IMR-90 (cell line): ENCODE measurements at regions not wholly inside any gene's neighbourhood (a gene's known extent, or its start where the extent isn't known, plus 50 kb on each side); places are given as distances from the start of the nearest gene placed in this dataset.

ENCODE experiments used
- ATAC-seq: fragments of 200-7000 bp; cut with Tn5 transposase; 2 replicates; pipeline ENCODE4 v1.9.1; 2020; ENCODE audit warnings: low read depth, mild to moderate bottlenecking, moderate library complexity
- BruUV-seq: library from RNA; stranded (reverse); fragments of 400-500 nt; replicated peaks from 2 replicates; lab custom pipeline; 2021; lab: Mats Ljungman, UMichigan
- CTCF ChIA-PET: fragments of 300-600 bp; formaldehyde crosslinking; extraction: SDS; loops from one replicate; lab custom pipeline; 2021; ENCODE audit warnings: antibody characterized with exemption; lab: Yijun Ruan, JAX
- POLR2A ChIA-PET: fragments of 300-600 bp; sonication (Branson Sonifier 250); formaldehyde crosslinking; loops from one replicate; lab custom pipeline; 2022; ENCODE audit warnings: antibody characterized with exemption; ENCODE audit not compliant: unreplicated experiment; lab: Charles Lee
- DNase-seq: peaks from one replicate; pipeline ENCODE4 v3.0.0; 2013
- H2AFZ ChIP-seq: replicated peaks from 2 replicates; pipeline ENCODE3; 2013; ENCODE audit warnings: low read length, mild to moderate bottlenecking; ENCODE audit not compliant: poor library complexity
- H2AK5ac ChIP-seq: 2 replicates; pipeline ENCODE4 v1.6.1; 2013; ENCODE audit warnings: low read depth, low read length, inconsistent platforms
- H2AK9ac ChIP-seq: replicated peaks from 2 replicates; pipeline ENCODE3; 2013; ENCODE audit warnings: mild to moderate bottlenecking, low read depth, low read length, moderate library complexity; ENCODE audit not compliant: poor library complexity
- H2BK120ac ChIP-seq: 2 replicates; pipeline ENCODE4 v1.6.1; 2013; ENCODE audit warnings: low read depth, low read length, inconsistent platforms
- H2BK15ac ChIP-seq: 3 replicates; pipeline ENCODE4 v1.6.1; 2013; ENCODE audit warnings: low read depth, low read length, inconsistent platforms
- H2BK20ac ChIP-seq: 2 replicates; pipeline ENCODE4 v1.6.1; 2013; ENCODE audit warnings: low read depth, mild to moderate bottlenecking, inconsistent platforms, low read length, moderate library complexity
- H2BK5ac ChIP-seq: 2 replicates; pipeline ENCODE4 v1.6.1; 2013; ENCODE audit warnings: mild to moderate bottlenecking, low read depth, low read length, inconsistent platforms; ENCODE audit not compliant: poor library complexity, severe bottlenecking
- H3K14ac ChIP-seq: replicated peaks from 2 replicates; pipeline ENCODE4 v1.6.1; 2013; ENCODE audit warnings: low read depth, low read length, inconsistent platforms
- H3K18ac ChIP-seq: 2 replicates; pipeline ENCODE4 v1.6.1; 2013; ENCODE audit warnings: low read depth, low read length, control low read depth
- H3K23ac ChIP-seq: 2 replicates; pipeline ENCODE4 v1.6.1; 2013; ENCODE audit warnings: low read depth, low read length, inconsistent platforms
- H3K27ac ChIP-seq: 2 replicates; pipeline ENCODE4 v1.5.1; 2013; ENCODE audit warnings: mild to moderate bottlenecking, control low read depth, low read length; ENCODE audit not compliant: insufficient read depth
- H3K27me3 ChIP-seq: 2 replicates; pipeline ENCODE4 v1.6.1; 2013; ENCODE audit warnings: low read length; ENCODE audit not compliant: control insufficient read depth, insufficient read depth
- H3K36me3 ChIP-seq: 2 replicates; pipeline ENCODE4 v1.6.1; 2013; ENCODE audit warnings: low read length, mixed read lengths; ENCODE audit not compliant: control insufficient read depth, insufficient read depth
- H3K4ac ChIP-seq: 2 replicates; pipeline ENCODE4 v1.6.1; 2013; ENCODE audit warnings: low read depth, low read length, inconsistent platforms
- H3K4me1 ChIP-seq: 2 replicates; pipeline ENCODE4 v1.6.1; 2013; ENCODE audit warnings: low read length, mixed read lengths; ENCODE audit not compliant: control insufficient read depth, insufficient read depth
- H3K4me2 ChIP-seq: 2 replicates; pipeline ENCODE4 v1.6.1; 2013; ENCODE audit warnings: low read depth, mild to moderate bottlenecking, control low read depth, low read length, moderate library complexity
- H3K4me3 ChIP-seq: 2 replicates; pipeline ENCODE4 v1.5.1; 2013; ENCODE audit warnings: low read depth, mild to moderate bottlenecking, control low read depth, low read length, moderate library complexity; ENCODE audit not compliant: insufficient read depth
- H3K56ac ChIP-seq: 2 replicates; pipeline ENCODE4 v1.6.1; 2013; ENCODE audit warnings: low read length, inconsistent platforms; ENCODE audit not compliant: insufficient read depth; ENCODE audit errors: extremely low read depth
- H3K79me1 ChIP-seq, 2 experiments: 2 replicates each; pipeline ENCODE4 v1.6.1; 2013; ENCODE audit warnings: low read length in 2 of 2, inconsistent platforms in 1 of 2, low read depth in 1 of 2
- H3K9ac ChIP-seq: 2 replicates; pipeline ENCODE4 v1.6.1; 2013; ENCODE audit warnings: low read depth, low read length, control low read depth
- H3K9me1 ChIP-seq: 2 replicates; pipeline ENCODE4 v1.6.1; 2013; ENCODE audit warnings: low read length, inconsistent platforms; ENCODE audit not compliant: insufficient read depth
- H3K9me3 ChIP-seq: 2 replicates; pipeline ENCODE4 v1.6.1; 2013; ENCODE audit warnings: low read length; ENCODE audit not compliant: control insufficient read depth, insufficient read depth
- H4K20me1 ChIP-seq: 2 replicates; pipeline ENCODE4 v1.6.1; 2013; ENCODE audit warnings: low read length, inconsistent platforms; ENCODE audit not compliant: insufficient read depth
- H4K5ac ChIP-seq: 2 replicates; pipeline ENCODE4 v1.6.1; 2013; ENCODE audit warnings: mild to moderate bottlenecking, low read depth, low read length, control low read depth
- H4K8ac ChIP-seq, 2 experiments: 2 replicates each; pipeline ENCODE4 v1.6.1; 2013; ENCODE audit warnings: low read depth in 2 of 2, low read length in 2 of 2, control low read depth in 1 of 2, inconsistent platforms in 1 of 2
- H4K91ac ChIP-seq: 2 replicates; pipeline ENCODE4 v1.6.1; 2013; ENCODE audit warnings: low read depth, low read length, inconsistent platforms; ENCODE audit not compliant: insufficient read depth
- BHLHE40 ChIP-seq: fragments of 150-350 bp; IDR thresholded peaks from 2 replicates; pipeline ENCODE4 v1.6.1; 2016; ENCODE audit warnings: mild to moderate bottlenecking, low read depth, low read length
- CEBPB ChIP-seq: IDR thresholded peaks from 2 replicates; pipeline ENCODE4 v1.6.1; 2012; ENCODE audit warnings: low read depth, low read length, improper control_type of control experiment
- MAZ ChIP-seq: IDR thresholded peaks from 2 replicates; pipeline ENCODE4 v1.6.1; 2012; ENCODE audit warnings: low read depth, mild to moderate bottlenecking, low read length, improper control_type of control experiment, moderate library complexity, borderline replicate concordance
- MXI1 ChIP-seq: IDR thresholded peaks from 2 replicates; pipeline ENCODE4 v1.6.1; 2012; ENCODE audit warnings: low read depth, mild to moderate bottlenecking, low read length, moderate library complexity, borderline replicate concordance
- NFE2L2 ChIP-seq: fragments of 150-350 bp; IDR thresholded peaks from 2 replicates; pipeline ENCODE4 v1.6.1; 2016; ENCODE audit warnings: low read depth, mild to moderate bottlenecking, low read length
- POLR2A ChIP-seq: IDR thresholded peaks from 2 replicates; pipeline ENCODE4 v1.6.1; 2012; ENCODE audit warnings: mild to moderate bottlenecking, low read depth, low read length
- RCOR1 ChIP-seq: IDR thresholded peaks from 2 replicates; pipeline ENCODE4 v1.6.1; 2012; ENCODE audit warnings: mild to moderate bottlenecking, low read length, improper control_type of control experiment; ENCODE audit not compliant: insufficient replicate concordance
- RFX5 ChIP-seq: IDR thresholded peaks from 2 replicates; pipeline ENCODE4 v1.8.0; 2012; ENCODE audit warnings: low read depth, mild to moderate bottlenecking, low read length, moderate library complexity
- WGBS, 2 experiments: methylation state at CpG; one replicate each; pipeline versions ENCODE4 v1.1.5 to v1.1.7; 2013; ENCODE audit warnings: missing lambda C conversion rate in 2 of 2; ENCODE audit not compliant: insufficient read length in 1 of 2; ENCODE audit errors: extremely low coverage in 2 of 2; 5-methylcytosine and 5-hydroxymethylcytosine counted together
- dilution Hi-C: fragments of 300-500 bp; cut with HindIII; formaldehyde crosslinking; loops from one replicate; pipeline ENCODE4 v1.14.3; 2018; ENCODE audit warnings: low sequenced_read_pairs; ENCODE audit not compliant: unreplicated experiment
- in situ Hi-C: fragments of 300-500 bp; cut with MboI; formaldehyde crosslinking; loops from 3 replicates; pipeline ENCODE4 v1.14.3; 2019; ENCODE audit warnings: low sequenced_read_pairs, inconsistent platforms, mixed read lengths
- intact Hi-C: fragments of 100-400 bp; cut with micrococcal nuclease; formaldehyde crosslinking; loops from 2 replicates; pipeline ENCODE4 v1.10.0; 2022
- TF ChIP-seq, protein P1 (sequence below): fragments of 150-350 bp; IDR thresholded peaks from 2 replicates; pipeline ENCODE4 v1.6.1; 2016; ENCODE audit warnings: low read depth, mild to moderate bottlenecking, low read length, moderate library complexity, borderline replicate concordance

DNA sequence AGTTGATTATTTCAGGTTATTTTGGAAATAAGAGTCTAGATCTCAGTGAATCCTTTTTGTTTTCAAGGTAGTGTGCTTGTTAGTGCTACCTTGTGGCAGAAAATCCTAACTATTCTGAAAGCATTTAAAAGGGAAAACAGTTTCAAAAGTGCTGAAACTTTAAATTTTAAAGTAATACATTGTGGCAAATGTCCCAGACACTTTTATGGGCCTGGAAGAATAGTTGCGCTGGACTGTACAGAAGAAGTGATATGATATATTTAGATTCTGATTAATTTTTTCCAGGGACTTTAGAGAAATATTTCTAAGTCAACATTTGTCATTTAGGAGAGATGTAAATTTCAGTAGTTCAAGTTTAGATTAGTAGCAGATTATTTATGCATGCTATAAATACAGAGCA, 96.7 kb upstream of the BMP5 start:
- no peaks in the 10 kb centered on the region for H3K9me1 ChIP-seq
- dilution Hi-C loops (no loop called here), intact Hi-C loops (no loop called here), in situ Hi-C loops (no loop called here)
- H2AK9ac ChIP-seq, result no peak overlapping the region
- H4K91ac ChIP-seq, result no peak overlapping the region
- no peak overlapping the region for H3K23ac ChIP-seq
- H2BK15ac ChIP-seq, result no peak overlapping the region
- no peak overlapping the region for H2AK5ac ChIP-seq
- no peak overlapping the region for H4K8ac ChIP-seq
- no peaks in the 10 kb centered on the region for H3K36me3 ChIP-seq
- H3K56ac ChIP-seq, result no peak overlapping the region
- no peak overlapping the region for H3K4me3 ChIP-seq
- no peak overlapping the region for H3K4me2 ChIP-seq
- H4K20me1 ChIP-seq, result no peaks in the 10 kb centered on the region
- H2BK5ac ChIP-seq, result no peak overlapping the region
- H3K27ac ChIP-seq, result no peak overlapping the region
- H3K27me3 ChIP-seq, result no peaks in the 10 kb centered on the region
- ATAC-seq (no peak), DNase-seq (no peak)
- no peak overlapping the region for H2BK20ac ChIP-seq
- H3K18ac ChIP-seq, result no peak overlapping the region
- H3K14ac ChIP-seq, result no peak overlapping the region
- WGBS, 2 experiments, result no CpG with 5 or more reads among the region's 1 CpG
- ChIA-PET CTCF (no interaction called here), POLR2A (no interaction called here)
- H3K4me1 ChIP-seq, result no peaks in the 10 kb centered on the region
- TF ChIP-seq MAZ, result no peak
- TF ChIP-seq RFX5, result no peak
- TF ChIP-seq, protein P1, sequence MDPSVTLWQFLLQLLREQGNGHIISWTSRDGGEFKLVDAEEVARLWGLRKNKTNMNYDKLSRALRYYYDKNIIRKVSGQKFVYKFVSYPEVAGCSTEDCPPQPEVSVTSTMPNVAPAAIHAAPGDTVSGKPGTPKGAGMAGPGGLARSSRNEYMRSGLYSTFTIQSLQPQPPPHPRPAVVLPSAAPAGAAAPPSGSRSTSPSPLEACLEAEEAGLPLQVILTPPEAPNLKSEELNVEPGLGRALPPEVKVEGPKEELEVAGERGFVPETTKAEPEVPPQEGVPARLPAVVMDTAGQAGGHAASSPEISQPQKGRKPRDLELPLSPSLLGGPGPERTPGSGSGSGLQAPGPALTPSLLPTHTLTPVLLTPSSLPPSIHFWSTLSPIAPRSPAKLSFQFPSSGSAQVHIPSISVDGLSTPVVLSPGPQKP, result no peak
- no peak for TF ChIP-seq NFE2L2
- no peak for TF ChIP-seq CEBPB
- no peak for TF ChIP-seq BHLHE40
- TF ChIP-seq RCOR1, result no peak
- TF ChIP-seq MXI1, result no peak
- TF ChIP-seq POLR2A, result no peak
- no peaks in the 10 kb centered on the region for H3K79me1 ChIP-seq
- BruUV-seq, result no TSS peak
- H2BK120ac ChIP-seq, result no peak overlapping the region
- no peak overlapping the region for H3K4ac ChIP-seq
- H3K9me3 ChIP-seq, result no peaks in the 10 kb centered on the region
- H4K5ac ChIP-seq, result no peak overlapping the region
- H2AFZ ChIP-seq, result no peak overlapping the region
- no peak overlapping the region for H3K9ac ChIP-seq
